ENCODE measurements at regions not wholly inside any gene's neighbourhood (a gene's known extent, or its start where the extent isn't known, plus 50 kb on each side); places are given as distances from the start of the nearest gene placed in this dataset.

GRCh38 chr19:16022681-16023080 lies 53.6 kb upstream of the TPM4 start:
- H4K20me1 ChIP-seq (ENCODE audit: control insufficient read depth, insufficient read depth): no peaks in the 10 kb centered on the region
- no peak overlapping the region for H2AFZ ChIP-seq (ENCODE audit: control insufficient read depth, low read depth, low read length)
- H3K9ac ChIP-seq (ENCODE audit: control insufficient read depth, insufficient read depth, low read length): no peak overlapping the region
- DNase-seq (ENCODE audit: low read depth, low spot score): no peak
- in situ Hi-C loops (cut with MboI): no loop called here
- BruUV-seq (replicated peaks): no TSS peak
- intact Hi-C loops (cut with micrococcal nuclease; ENCODE audit: unreplicated experiment): no loop called here
- ATAC-seq: no peak
- H3K4me2 ChIP-seq (ENCODE audit: control insufficient read depth, insufficient read depth): no peak overlapping the region
- ChIA-PET CTCF (no interaction called here), RAD21 (ENCODE audit: unreplicated experiment) (no interaction called here), POLR2A (no interaction called here), SMC1A (ENCODE audit: uncharacterized antibody, unreplicated experiment) (no interaction called here)
- TF ChIP-seq GABPA (IDR thresholded peaks at IDR 0.05; ENCODE audit: low read depth) (no peak), BRCA1 (IDR thresholded peaks at IDR 0.05; ENCODE audit: low read depth, low read length) (no peak), CBX3 (IDR thresholded peaks at IDR 0.05; ENCODE audit: borderline replicate concordance, low read depth) (no peak), SP1 (IDR thresholded peaks at IDR 0.05; ENCODE audit: low read depth, low read length) (no peak), SREBF2 (IDR thresholded peaks at IDR 0.05; ENCODE audit: low read length) (no peak), RELB (IDR thresholded peaks at IDR 0.05; ENCODE audit: low read depth) (no peak), HDAC6 (IDR thresholded peaks at IDR 0.05; ENCODE audit: unreplicated experiment) (no peak), ATF7 (IDR thresholded peaks at IDR 0.05; ENCODE audit: low read depth) (no peak), POLR2AphosphoS2 (IDR thresholded peaks at IDR 0.05; ENCODE audit: low read depth, low read length) (no peak), IRF4 (IDR thresholded peaks at IDR 0.05; ENCODE audit: low read depth, low read length) (no peak), KDM1A (IDR thresholded peaks at IDR 0.05; ENCODE audit: borderline replicate concordance) (no peak), USF2 (IDR thresholded peaks at IDR 0.05; ENCODE audit: borderline replicate concordance, low read depth, low read length) (no peak), ZNF592 (IDR thresholded peaks at IDR 0.05) (no peak), CBX5 (IDR thresholded peaks at IDR 0.05; ENCODE audit: low read depth) (no peak), REST (IDR thresholded peaks at IDR 0.05; ENCODE audit: low read depth, low read length) (no peak), MEF2A (IDR thresholded peaks at IDR 0.05; ENCODE audit: insufficient read depth, low read depth, low read length) (no peak)
- no peak for FAIRE-seq
- no peaks in the 10 kb centered on the region for H3K79me2 ChIP-seq (ENCODE audit: control insufficient read depth, insufficient read depth, low read length)
- 0% methylated on average over 4 of the region's 4 CpGs for WGBS (ENCODE audit: insufficient coverage, insufficient replicate concordance, low lambda C conversion rate, missing lambda C conversion rate)
- no peaks in the 10 kb centered on the region for H3K4me1 ChIP-seq (ENCODE audit: control insufficient read depth, insufficient read depth, low read length)
- H3K4me3 ChIP-seq: no peak overlapping the region
- H3K36me3 ChIP-seq (ENCODE audit: control insufficient read depth in 2 of 2, insufficient read depth in 2 of 2, low read length in 1 of 2): no peaks in the 10 kb centered on the region
- H3K27ac ChIP-seq (ENCODE audit: control insufficient read depth, insufficient read depth): no peak overlapping the region
- no peaks in the 10 kb centered on the region for H3K9me3 ChIP-seq (replicated peaks; ENCODE audit: control insufficient read depth, insufficient read depth, low read length)
- H3K27me3 ChIP-seq (replicated peaks in 1 of 2; ENCODE audit: control insufficient read depth in 2 of 2, insufficient read depth in 2 of 2, low read length in 1 of 2): no peaks in the 10 kb centered on the region
